ENCODE measurements at regions not wholly inside any gene's neighbourhood (a gene's known extent, or its start where the extent isn't known, plus 50 kb on each side); places are given as distances from the start of the nearest gene placed in this dataset.
"Not testable (repeated sequence)": the region's sequence is repeated elsewhere in the genome, so short reads cannot be mapped to it uniquely, and the experiment has no call there.

GRCh38 chr9:110128664-110129329 lies 79.2 kb downstream of the C9orf152 start:
- peak in 1 of 2 donors; percentile 11 for DNase-seq

- no peak for DNase-seq
These were observed 78.5 kb downstream of the C9orf152 start for GRCh38 chr9:110129425-110129824.

- no peak for DNase-seq
These were observed 77.7 kb downstream of the C9orf152 start for GRCh38 chr9:110130211-110130610.

DNA sequence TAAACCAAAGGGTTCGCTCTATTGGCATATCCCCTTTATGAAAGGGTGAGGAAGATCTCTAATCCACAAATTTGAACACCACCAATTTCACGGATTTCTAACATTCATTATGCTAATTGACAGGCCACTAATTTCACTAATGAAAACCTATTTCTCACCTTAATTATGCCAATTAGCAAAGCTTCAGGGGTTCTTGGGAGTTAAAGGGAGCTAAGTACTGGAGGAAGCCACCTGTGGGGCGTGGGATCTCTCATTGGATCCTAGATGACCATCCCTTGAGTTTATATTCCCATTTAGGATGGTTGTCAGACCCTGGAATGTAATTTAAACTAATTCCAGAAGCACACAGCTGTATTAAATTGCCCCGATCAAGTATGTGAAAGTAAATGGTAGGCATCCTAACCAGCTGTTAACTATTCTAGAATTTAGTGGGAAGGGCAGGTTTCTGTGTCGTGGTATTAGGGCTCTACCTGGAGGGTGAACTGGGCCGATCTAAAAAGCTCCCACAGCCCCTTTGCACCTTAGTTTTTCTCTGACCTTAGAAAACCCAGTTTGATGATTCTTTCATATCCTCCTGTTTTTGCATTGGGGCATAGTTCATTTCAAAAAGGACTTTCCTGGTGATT lies 77.1 kb downstream of the C9orf152 start:
- DNase-seq: no peak

- no peak for DNase-seq
These were observed 76.5 kb downstream of the C9orf152 start for GRCh38 chr9:110131499-110131898.

GRCh38 chr9:110132531-110132930 lies 75.4 kb downstream of the C9orf152 start:
- not testable (repeated sequence) for DNase-seq

- DNase-seq: no peak
These were observed 74.9 kb downstream of the C9orf152 start for GRCh38 chr9:110133059-110133458.

GRCh38 chr9:110133608-110134210 lies 74.2 kb downstream of the C9orf152 start:
- DNase-seq: no peak

DNA sequence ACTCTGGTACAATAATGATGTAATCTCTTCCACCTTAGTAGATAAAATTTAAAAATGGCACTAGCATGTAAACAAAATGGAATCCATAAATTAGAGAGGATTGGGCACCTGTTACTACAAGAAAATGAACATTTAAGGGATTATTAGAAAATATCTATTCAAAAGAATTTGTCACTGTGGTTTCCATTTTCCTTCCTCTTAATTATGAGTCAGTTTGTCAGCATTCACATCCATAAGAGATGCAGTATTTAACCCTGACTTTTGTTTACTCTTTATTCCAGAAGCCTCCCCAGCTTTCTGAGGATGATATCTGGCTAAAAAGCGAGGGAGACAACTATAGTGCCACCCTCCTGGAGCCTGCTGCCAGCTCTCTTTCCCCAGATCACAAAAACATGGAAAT lies 72.1 kb downstream of the C9orf152 start:
- DNase-seq: no peak

- DNase-seq: no peak
These were observed 71.2 kb downstream of the C9orf152 start for GRCh38 chr9:110136802-110137201.

- no peak for DNase-seq
These were observed 67.7 kb downstream of the C9orf152 start for GRCh38 chr9:110140276-110140675.

- DNase-seq: no peak
These were observed 66.6 kb downstream of the C9orf152 start for GRCh38 chr9:110141227-110141793.

GRCh38 chr9:110142253-110142652 lies 65.7 kb downstream of the C9orf152 start:
- no peak for DNase-seq

DNA sequence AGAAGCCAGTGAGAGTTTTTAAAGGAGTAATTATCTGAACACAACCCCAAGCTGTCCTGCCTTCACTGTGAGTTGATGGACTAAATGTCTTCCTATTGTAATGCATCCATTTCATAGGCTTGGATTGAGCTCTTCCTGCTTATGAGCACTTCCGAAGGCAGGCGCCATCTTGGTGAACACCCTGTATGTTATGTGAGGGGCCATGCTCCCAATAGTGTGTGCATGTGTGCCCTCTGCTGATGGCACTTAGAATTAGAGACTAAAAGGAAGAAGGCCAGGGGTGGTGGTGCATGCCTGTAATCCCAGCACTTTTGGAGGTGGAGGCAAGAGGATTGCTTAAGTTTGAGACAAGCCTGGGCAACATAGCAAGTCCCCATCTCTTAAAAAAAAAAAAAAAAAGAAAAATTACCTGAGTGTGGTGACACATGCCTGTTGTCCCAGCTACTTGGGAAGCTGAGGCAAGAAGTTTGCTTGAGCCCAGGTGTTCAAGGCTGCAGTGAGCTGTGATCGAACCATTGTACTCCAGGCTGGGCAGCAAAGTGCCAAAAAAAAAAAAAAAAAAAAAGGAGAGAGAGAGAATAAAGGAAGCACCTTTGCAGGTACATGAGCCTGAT lies 65.0 kb downstream of the C9orf152 start:
- DNase-seq: no peak

GRCh38 chr9:110143485-110143884 lies 64.5 kb downstream of the C9orf152 start:
- DNase-seq: peak in 1 of 2 donors; percentile 20

DNA sequence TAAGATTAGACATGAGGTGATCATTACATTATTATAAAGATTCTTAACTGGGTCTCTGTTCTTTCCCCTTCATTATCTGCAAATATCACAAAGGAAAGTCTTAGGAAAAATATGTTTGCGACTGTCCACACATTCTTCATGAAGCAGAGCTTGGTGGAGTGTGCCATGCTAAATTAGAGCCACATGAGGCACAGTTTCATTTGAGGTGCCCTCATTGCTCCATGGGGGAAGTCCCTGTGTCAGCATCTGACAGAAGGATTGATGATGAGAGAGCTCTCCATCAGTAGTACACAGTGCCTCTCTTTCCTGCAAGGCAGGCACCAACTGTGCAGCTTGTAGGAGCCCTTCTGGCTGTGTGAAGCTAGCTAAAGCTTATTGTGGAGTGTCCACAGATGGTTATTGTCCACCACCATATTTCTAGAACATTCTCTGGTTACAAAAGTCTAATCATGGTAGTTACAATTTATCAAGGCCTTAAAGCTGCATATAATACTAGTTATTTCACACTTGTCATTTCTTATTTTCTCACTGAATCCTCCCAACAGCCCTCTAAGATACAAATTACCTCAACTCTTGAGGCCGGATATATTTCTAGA lies 63.9 kb downstream of the C9orf152 start:
- peak; percentile 48 to 49 for DNase-seq

DNA sequence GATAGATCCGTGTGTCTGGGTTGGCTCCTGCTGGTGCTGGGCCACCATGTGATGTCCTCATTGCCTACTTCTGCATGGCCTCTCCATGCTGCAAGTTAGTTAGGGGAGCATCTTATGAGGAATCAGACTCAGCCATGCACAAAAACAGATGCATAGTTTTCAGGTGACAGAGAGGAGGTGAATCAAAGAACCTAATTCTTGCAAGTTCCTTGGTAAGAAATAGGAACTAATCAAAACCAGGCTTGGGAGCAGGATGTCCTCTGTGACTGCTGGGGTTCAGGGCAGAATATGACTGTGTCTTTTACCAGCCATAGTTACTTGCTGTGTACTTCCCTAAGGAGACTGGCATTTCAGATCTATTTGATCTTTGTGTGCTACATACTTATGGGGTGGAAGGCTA lies 61.6 kb downstream of the C9orf152 start:
- DNase-seq: no peak

DNA sequence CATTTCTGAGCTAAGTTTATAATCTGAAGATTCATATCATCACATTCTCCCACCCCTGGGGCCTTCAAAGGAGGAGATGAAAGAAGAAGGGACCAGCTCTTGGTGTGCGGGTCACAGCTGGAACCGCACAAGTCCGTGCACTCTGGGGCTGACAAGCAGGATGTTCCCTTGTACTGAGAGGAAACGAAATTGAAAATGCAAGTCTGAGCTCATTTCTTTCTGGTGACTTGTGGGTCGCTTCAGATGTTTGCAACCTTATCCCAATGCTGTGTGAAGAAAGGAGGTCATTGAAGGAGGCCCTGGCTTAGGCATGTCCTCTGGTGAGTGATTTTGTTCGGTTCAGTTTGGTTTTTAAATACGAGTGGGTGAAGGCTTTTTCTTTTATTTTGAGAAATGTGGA lies 59.6 kb downstream of the C9orf152 start:
- peak; percentile 70 to 77 for DNase-seq

- no peak for DNase-seq
These were observed 59.1 kb downstream of the C9orf152 start for GRCh38 chr9:110148891-110149290.

Data from CD4-positive, alpha-beta T cell treated with Interferon alpha-2 for 1 hour (primary cell).